Adipose tissue (tissue), 3 donors: ENCODE measurements at regions not wholly inside any gene's neighbourhood (a gene's known extent, or its start where the extent isn't known, plus 50 kb on each side); places are given as distances from the start of the nearest gene placed in this dataset.
"Not testable (repeated sequence)": the region's sequence is repeated elsewhere in the genome, so short reads cannot be mapped to it uniquely, and the experiment has no call there.

Source experiments
- H3K27ac ChIP-seq: one replicate; pipeline ENCODE4 v1.5.1; 2013; ENCODE audit warnings: low read depth, low read length
- WGBS, 3 donors: extraction: QIAGEN DNeasy Blood & Tissue Kit; methylation state at CpG; one replicate each; pipeline ENCODE4 v1.1.7; 2013; 5-methylcytosine and 5-hydroxymethylcytosine counted together
- donor health status: healthy with polysubstance abuse.
- donor health status: Bipolar disorder and iron deficiency.
- donor health status: healthy.

DNA sequence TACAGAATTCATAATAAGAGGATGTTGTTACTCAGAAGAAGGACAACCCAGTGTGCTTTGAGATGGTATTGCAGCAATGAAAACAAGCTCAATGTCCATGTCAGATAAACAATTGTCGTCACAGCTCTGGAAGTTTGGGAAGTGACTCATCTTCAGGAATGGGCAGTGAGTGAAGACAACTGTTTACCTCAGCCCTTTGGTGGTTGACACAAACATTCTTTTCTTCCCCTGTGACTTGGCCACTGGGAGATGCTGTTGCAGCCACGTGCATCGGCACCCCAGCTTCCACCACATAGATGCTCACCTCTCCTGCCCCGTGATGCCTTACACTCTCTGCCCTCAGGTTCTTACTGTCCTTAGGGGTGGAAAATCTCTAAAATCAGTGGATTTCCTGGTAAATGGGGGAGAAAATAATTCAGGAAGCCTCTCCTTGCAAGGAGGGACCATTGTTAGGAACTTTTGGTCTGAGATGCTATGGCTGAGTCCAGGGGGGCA, 114.1 kb upstream of the GALNT15 start:
- H3K27ac ChIP-seq: no peak overlapping the region
- WGBS, 3 donors: 33 to 56% (median 34%) methylated on average over 4 of the region's 4 CpGs

DNA sequence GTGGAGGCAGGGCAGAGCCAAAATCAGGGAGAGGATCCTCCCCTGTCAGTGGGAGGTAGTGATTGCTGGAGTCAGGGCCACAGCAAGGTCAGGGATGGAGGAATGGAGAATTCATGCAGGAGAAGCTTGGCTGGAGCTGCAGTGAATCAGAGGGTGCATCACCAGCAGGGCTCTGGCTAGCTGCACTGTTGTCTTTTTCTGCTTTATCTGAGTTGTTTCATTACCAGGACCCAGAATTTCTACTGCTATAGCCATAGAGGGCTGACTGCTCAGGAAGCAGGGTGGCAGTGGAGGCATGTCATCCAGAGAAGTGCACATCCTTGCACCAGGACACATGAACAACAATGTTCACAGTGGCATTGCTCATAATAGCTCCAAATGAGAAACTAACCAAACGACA, 113.5 kb upstream of the GALNT15 start:
- H3K27ac ChIP-seq: no peak overlapping the region
- WGBS, 3 donors: 70 to 79% (median 78%) methylated on average over 1 of the region's 1 CpG

DNA sequence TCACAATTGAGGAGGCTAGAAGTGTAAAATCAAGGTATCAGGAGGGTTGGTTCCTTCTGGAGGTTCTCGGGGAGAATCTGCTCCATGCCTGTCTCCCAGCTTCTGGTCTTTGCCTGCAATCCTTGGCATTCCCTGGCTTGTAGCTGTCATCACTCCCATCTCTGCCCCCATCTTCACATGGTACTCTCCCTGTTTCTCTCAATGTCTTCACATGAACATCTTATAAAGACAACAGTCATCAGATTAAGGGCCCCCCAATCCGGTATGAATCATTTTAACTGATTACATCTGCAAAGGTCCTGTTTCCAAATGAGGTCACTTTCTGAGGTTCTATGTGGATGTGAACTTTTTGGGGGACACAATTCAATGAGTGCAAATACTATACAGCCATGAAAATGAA, 113.0 kb upstream of the GALNT15 start:
- H3K27ac ChIP-seq: no peak overlapping the region
- 85 to 90% (median 89%) methylated on average over 2 of the region's 2 CpGs for WGBS, 3 donors

DNA sequence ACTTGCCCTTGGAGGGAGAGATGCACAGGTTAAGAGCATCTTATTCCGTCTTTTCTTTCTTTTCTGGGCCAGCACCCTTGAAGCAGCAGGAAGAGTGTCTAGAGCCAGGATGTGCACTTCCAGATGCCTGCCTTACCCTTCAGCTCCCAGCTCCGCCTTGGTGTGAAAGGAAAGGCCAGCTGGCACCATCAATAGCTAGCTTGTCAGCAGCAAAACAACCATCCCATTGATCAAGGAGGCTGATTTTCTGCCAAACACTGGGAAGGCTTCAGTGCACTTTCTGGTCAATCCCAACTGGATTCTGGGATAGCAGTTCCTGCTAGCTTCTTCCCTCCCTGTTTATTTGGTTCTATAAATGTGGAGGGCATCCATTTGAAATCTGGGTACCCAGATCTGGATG, 110.9 kb upstream of the GALNT15 start:
- no peak overlapping the region for H3K27ac ChIP-seq
- 78 to 82% (median 81%) methylated on average over 2 of the region's 2 CpGs for WGBS, 3 donors

DNA sequence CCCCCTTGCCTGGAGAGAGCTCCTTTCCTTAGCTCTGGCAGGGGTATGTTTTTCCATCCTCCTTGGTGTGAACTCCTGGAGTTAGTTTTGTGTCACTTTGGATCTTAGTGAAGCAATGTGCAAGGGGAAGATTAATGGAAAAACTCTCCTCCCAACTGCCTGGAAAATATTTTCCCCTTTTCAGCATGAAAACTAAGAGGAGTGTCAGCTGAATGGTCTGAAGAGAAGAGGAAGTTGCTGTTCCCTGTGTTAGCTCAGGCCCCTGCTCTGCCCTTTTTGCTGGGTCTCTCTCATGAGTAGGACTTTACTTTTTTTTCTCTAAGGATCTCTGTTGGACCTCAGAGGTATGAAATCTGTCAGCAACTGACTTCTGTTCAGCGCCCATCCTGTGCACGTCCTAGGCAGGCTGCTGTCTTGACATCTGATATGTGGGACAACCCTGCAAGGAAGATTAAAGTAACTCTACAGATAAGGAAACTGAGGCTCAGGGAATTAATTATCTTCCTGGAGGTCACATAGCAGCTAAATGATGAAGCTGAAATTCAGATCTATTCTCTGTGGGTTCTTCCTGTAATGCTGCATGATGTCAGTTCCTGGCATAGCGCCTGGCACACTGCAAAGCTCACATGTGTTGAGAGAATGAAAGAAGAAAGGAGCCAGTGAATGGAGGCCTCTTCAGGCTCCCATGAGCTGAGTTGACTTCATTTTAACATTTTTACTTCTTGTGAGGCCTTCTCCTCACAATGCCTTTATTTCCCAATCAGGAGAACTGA, 109.7 kb upstream of the GALNT15 start:
- H3K27ac ChIP-seq: peak overlapping the region; percentile 13
- WGBS, 3 donors: 43 to 81% (median 45%) methylated on average over 3 of the region's 3 CpGs

DNA sequence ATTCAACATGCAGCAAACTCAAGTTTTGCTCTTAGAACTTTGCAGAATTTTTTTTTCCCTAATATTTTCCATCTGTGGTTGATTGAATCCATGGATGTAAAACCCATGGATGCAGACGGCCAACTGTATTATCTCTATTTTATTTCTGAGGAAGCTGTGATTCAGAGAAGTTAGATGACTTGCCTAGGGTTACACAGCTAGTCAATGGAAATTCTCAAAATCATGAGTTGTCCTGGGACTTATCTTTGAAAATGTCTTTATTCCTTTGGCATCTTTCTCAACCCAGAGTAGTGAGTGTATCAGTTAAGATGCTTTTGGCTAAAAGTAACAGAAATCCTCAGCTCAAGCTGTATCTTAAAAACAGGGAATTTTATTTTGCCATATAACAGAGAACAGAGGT, 107.9 kb upstream of the GALNT15 start:
- no peak overlapping the region for H3K27ac ChIP-seq
- 84 to 94% (median 84%) methylated on average over 1 of the region's 1 CpG for WGBS, 3 donors

DNA sequence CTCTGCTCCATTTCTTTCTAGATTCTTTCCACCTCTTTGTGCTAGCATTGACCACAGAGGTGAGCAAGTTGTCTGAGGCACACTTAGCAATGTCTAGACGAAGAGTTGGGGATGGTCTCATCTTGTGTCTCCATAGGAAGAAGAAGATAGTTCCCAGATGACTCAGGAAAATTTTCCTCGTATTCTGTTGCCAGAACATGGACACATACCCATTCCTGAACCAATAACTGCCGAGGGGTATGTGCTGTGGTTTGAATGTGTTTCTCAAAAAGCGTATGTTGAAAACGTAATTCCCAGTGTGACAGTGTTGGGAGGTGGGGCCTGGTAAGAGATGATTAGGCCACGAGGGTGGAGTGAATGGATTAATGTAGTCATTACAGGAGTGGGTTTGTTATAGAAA, 107.5 kb upstream of the GALNT15 start:
- H3K27ac ChIP-seq: no peak overlapping the region
- WGBS, 3 donors: 88 to 90% (median 88%) methylated on average over 6 of the region's 6 CpGs

DNA sequence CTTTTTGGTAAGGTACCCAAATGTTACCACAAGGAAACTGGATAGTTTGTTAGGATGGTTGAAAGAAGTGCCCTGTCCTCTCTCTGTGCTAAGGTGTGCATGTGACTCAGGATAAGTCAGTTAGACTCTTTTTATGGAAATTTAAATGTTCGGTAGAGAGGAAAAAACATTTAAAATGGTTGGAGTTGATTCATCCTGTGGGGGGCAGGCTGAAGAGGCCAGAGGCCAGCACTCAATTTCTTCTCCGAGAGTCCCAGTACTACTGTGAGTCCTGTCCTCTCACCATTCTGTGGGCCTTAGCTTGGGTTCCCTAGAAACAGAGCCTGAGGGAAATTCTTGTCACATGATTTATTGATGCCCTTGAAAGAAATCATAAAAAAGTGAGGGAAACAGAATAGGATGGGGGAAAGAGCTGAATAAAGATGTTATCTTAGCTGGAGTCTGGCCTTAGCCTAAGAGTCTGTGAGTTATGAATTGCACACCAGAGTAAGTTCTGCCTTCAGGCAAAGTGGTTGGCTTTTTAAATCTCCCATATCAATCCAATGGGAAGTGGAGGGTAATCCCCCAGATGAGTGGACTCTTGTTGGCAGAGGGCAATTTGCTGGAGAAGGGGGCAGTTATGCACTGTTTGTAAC, 106.5 kb upstream of the GALNT15 start:
- WGBS, 3 donors: 85 to 94% (median 86%) methylated on average over 2 of the region's 2 CpGs
- no peak overlapping the region for H3K27ac ChIP-seq

DNA sequence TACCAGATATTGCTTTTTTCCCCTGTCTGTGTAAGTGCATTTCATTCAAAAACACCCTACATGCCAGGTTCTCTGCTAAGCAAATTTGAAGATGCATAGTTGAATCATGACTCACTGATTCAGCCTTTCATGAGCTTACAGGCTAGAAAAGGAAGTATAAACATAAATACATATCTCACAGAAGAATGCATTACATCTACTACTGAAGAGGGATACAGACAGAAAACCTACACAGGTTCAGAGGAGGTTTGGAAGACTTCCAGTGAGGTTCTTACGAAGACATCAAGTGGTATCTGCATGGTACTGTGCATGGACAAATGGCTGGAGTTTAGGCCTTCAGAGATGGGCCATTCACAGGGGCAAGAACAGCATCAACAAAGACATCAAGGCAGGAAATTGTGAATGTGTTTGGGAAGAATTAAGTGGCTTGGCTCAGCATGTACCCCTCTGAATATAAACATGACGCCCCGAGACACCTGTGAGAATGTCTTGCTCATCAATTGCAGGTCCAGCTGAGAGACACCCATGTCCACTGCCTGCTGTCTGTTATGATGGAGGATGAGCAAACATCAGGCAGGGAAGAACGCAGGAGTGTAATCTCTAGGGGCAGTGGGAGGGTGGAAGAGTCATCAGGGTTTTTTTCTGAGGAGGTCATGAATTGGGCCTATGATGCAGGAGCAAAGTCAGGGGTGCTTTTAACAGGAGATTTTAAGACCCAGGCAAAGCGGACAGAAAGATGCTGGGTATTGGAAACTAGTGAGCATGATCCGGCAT, 105.1 kb upstream of the GALNT15 start:
- 88 to 91% (median 89%) methylated on average over 6 of the region's 6 CpGs for WGBS, 3 donors
- H3K27ac ChIP-seq: no peak overlapping the region

DNA sequence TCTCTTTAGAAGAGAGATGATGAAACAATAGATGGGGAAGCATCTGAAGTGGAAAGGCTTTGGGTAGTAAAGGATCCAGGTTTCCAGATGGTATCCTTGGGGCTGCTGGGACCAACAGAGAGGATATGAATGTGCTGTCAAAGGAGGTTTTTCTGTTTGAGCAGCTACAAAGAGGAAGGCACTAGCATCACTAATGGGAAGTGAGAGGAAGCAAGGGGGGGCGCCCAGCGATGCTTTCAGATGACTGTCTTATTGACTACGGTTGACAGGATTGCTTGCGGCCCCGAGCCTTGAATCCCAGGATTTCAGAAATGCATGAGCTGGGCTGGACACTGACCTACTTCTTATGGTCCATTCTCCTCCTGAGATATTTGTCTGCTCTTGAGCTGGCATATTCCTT, 103.8 kb upstream of the GALNT15 start:
- 68 to 79% (median 75%) methylated on average over 5 of the region's 5 CpGs for WGBS, 3 donors
- H3K27ac ChIP-seq: no peak overlapping the region

DNA sequence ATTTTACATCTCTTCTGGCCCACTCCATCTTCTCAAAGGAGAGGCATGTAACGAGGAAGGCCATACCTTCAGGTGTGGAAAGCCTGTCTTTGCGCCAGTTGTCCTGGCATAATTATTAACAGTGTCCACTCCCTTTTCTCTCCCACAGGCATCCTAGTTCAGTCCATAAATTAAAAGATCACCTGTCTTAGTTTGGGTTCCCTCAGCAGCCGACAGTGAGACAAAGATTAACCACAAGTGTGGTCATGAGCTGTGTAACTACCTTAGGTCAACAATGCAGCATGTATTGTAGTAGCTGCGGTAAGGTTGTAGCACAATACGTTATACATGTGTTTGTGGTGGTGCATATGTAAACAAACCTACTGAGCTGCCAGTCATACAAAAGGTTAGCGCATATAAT, 103.3 kb upstream of the GALNT15 start:
- no peak overlapping the region for H3K27ac ChIP-seq
- WGBS, 3 donors: 67 to 95% (median 91%) methylated on average over 6 of the region's 6 CpGs

DNA sequence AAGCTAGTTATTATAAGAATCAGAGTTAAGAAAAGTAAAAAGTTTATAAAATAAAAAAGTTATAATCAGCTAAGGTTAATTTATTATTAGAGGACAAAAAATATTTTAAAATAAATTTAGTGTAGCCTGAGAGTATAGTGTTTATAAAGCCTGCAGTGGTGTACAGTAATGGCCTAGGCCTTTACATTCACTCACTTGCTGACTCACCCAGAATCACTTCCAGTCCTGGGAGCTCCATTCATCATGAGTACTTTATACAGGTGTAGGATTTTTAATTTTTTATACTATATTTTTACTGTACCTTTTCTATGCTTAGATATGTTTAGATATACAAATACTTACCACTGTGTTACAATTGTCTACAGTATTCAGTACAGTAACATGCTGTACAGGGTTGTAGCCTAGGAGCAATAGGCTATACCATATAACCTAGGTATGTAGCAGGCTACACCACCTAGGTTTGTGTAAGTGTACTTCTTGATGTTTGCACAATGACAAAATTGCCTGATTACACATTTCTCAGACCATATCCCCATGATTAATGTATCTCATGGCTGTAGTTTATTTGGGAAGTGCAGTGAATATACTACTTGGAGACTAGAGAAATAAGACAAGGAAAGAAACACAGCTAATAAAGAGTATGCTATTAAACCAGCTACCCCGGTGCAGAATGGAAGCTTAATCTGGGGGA, 101.9 kb upstream of the GALNT15 start:
- WGBS, 3 donors: 91 to 97% (median 92%) methylated on average over 1 of the region's 1 CpG
- H3K27ac ChIP-seq: no peak overlapping the region

DNA sequence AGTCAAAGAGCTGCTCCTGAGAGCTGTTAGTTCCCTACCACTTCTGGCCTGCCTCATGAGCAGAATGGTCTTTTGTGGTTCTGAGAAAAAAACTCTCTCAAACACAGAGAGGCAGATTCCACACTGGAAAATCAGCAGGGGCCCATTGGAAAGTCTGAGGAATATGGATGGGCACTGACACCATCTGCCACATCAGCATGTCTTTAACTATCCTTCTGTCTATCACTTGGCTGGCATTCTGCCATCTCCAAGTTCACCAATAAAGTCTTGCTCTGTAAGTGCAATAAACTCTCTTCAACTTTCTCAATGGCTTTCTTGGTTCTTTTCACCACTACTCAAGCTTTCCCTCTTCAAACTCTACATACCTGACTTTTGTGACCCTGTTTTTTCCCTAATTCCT, 101.3 kb upstream of the GALNT15 start:
- H3K27ac ChIP-seq: no peak overlapping the region

DNA sequence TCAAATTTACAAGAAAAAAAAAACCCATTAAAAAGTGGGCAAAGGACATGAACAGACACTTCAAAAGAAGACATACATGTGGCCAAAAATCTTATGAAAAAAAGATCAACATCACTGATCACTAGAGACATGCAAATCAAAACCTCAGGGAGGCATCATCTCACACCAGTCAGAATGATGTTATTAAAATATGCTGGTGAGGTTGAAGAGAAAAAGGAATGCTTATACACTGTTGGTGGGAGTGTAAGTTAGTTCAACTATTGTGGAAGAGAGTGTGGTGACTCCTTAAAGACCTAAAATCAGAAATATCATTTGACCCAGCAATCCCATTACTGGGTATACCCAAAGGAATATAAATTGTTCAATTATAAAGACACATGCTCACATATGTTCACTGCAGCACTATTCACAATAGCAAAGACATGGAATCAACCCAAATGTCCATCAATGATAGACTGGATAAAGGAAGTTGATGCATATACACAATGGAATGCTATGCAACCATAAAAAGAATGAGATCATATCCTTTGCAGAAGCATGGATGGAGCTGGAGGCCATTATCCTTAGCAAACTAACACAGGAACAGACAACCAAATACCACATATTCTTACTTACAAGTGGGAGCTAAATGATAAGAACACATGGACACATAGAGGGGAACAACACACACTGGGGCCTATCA, 100.3 kb upstream of the GALNT15 start:
- not testable (repeated sequence) for H3K27ac ChIP-seq

DNA sequence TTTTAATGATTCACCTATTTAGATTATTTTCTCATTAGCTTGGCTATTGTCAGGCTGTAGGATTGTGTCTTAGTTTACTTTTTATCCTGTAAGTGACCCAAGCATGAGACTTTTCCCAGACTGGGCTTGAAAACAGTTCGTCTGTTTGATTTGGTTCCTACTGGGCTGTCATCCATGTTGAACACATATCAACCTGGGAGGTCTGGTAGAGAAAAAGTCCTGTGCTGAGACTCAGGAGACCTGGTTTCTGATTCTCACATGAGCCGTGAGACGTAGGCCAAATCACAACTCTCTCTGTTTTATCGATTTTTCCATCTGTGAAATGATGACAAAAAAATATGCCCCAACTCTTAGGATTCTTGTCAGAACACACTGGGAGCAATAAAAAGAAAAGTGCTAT, 98.8 kb upstream of the GALNT15 start:
- 73 to 88% (median 83%) methylated on average over 4 of the region's 4 CpGs for whole genome bisulfite sequencing, 3 donors
- H3K27ac ChIP-seq: no peak overlapping the region

DNA sequence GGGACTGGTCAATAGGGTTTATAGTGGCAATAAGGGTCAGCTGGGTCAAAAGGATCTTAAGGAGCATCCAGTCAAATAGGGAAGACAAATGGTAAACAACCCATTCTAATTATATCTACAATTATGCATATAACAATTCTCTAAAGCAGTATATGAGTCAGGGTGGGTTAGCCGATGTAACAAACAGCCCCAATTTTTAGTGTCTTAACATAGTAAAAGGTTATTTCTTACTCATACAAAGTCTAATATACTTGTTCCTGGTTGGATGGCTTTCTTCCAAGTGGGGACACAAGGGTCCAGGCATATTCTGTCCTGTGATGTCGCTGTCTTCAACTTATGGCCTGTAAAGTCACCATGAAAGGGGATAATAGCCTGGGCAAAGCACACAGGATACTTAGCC, 97.9 kb upstream of the GALNT15 start:
- 69 to 73% (median 72%) methylated on average over 2 of the region's 2 CpGs for WGBS, 3 donors
- H3K27ac ChIP-seq: no peak overlapping the region

DNA sequence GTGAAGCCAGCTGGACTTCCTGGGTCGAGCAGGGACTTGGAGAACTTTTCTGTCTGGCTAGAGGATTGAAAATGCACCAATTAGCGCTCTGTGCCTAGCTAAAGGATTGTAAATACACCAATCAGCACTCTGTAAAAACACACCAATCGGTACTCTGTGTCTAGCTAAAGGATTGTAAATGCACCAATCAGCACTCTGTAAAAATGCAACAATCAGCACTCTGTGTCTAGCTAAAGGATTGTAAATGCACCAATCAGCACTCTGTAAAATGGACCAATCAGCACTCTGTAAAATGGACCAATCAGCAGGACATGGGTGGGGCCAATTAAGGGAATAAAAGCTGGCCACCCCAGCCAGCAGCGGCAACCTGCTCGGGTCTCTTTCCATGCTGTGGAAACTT, 97.3 kb upstream of the GALNT15 start:
- H3K27ac ChIP-seq: not testable (repeated sequence)
- WGBS, 3 donors: 91 to 92% (median 91%) methylated on average over 5 of the region's 5 CpGs

DNA sequence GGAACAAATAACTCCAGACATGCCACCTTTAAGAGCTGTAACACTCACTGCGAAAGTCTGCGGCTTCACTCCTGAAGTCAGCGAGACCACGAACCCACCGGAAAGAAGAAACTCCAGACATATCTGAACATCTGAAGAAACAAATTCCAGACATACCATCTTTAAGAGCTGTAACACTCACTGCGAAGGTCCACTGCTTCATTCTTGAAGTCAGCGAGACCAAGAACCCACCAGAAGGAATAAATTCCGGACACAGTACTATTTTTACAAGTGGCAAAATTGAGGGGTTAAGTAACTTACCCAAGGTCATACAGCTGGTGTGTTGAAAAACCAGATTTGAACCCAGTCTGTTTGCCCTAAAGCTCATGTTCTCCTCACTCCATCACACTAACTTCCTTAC, 96.8 kb upstream of the GALNT15 start:
- H3K27ac ChIP-seq: not testable (repeated sequence)
- WGBS, 3 donors: 84 to 87% (median 84%) methylated on average over 8 of the region's 8 CpGs
